ENCODE measurements at regions not wholly inside any gene's neighbourhood (a gene's known extent, or its start where the extent isn't known, plus 50 kb on each side); places are given as distances from the start of the nearest gene placed in this dataset.

- no peak overlapping the region for H3K4me3 ChIP-seq (ENCODE audit: low read depth, low read length)
- DNase-seq (ENCODE audit: low read depth): no peak
- TF ChIP-seq, protein P1, sequence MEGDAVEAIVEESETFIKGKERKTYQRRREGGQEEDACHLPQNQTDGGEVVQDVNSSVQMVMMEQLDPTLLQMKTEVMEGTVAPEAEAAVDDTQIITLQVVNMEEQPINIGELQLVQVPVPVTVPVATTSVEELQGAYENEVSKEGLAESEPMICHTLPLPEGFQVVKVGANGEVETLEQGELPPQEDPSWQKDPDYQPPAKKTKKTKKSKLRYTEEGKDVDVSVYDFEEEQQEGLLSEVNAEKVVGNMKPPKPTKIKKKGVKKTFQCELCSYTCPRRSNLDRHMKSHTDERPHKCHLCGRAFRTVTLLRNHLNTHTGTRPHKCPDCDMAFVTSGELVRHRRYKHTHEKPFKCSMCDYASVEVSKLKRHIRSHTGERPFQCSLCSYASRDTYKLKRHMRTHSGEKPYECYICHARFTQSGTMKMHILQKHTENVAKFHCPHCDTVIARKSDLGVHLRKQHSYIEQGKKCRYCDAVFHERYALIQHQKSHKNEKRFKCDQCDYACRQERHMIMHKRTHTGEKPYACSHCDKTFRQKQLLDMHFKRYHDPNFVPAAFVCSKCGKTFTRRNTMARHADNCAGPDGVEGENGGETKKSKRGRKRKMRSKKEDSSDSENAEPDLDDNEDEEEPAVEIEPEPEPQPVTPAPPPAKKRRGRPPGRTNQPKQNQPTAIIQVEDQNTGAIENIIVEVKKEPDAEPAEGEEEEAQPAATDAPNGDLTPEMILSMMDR (IDR thresholded peaks at IDR 0.05; ENCODE audit: low read depth, low read length, missing control alignments): no peak
Measured at GRCh38 chr13:50099473-50099872, 84.2 kb downstream of the KCNRG start.

DNA sequence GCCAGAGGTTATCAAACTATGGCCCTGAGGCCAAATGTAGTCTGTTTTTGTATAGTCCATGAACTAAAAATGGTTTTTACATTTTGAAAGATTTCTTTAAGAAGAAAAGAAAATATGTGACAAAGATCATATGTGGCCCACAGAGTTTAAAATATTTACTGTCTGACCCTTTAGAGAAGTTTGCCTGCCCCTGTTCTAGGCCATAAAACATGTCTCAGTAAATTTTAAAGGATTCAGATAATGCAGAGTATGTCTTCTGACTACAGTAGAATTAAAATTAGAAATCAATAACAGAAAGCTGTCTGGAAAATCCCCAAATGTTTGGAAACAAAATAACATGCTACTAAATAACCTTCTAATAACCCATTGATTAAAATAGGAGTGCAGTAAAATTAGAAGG, 86.3 kb downstream of the KCNRG start:
- no peak overlapping the region for H3K4me3 ChIP-seq (ENCODE audit: low read depth, low read length)
- no peak for DNase-seq (ENCODE audit: low read depth)
- TF ChIP-seq, protein P1 (IDR thresholded peaks at IDR 0.05; ENCODE audit: low read depth, low read length, missing control alignments): no peak

- no peak overlapping the region for H3K4me3 ChIP-seq (ENCODE audit: low read depth, low read length)
- DNase-seq (ENCODE audit: low read depth): no peak
- TF ChIP-seq, protein P1 (IDR thresholded peaks at IDR 0.05; ENCODE audit: low read depth, low read length, missing control alignments): no peak
Measured at GRCh38 chr13:50104493-50104892, 89.2 kb downstream of the KCNRG start.

GRCh38 chr13:50106559-50106958, 91.3 kb downstream of the KCNRG start:
- TF ChIP-seq, protein P1 (IDR thresholded peaks at IDR 0.05; ENCODE audit: low read depth, low read length, missing control alignments): no peak
- no peak overlapping the region for H3K4me3 ChIP-seq (ENCODE audit: low read depth, low read length)

DNA sequence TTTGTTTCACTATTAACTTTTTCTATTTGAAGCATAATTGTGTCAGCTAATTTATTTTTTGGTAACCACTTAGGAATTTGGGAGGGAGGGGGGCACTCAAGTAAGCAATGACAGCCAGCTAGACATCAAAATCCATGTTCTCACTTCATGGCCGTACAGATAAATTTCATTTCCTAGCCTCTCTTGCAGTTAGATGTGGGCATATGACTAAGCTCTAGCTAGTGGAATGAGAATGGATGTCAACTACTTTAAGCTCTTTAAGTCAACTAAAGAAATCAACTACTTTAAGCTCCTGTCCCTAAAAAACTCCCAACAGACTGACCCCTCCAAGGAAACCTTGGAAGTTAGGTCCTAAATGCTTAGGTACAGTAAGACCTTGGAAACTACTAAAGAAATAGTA, 92.0 kb downstream of the KCNRG start:
- no peak overlapping the region for H3K4me3 ChIP-seq (ENCODE audit: low read depth, low read length)
- no peak for DNase-seq (ENCODE audit: low read depth)
- TF ChIP-seq, protein P1 (IDR thresholded peaks at IDR 0.05; ENCODE audit: low read depth, low read length, missing control alignments): no peak

More at GRCh38 chr13:50106559-50106958, 91.3 kb downstream of the KCNRG start:
- no peak for DNase-seq (ENCODE audit: low read depth)

- TF ChIP-seq, protein P1 (IDR thresholded peaks at IDR 0.05; ENCODE audit: low read depth, low read length, missing control alignments): no peak
- DNase-seq (ENCODE audit: low read depth): no peak
- H3K4me3 ChIP-seq (ENCODE audit: low read depth, low read length): no peak overlapping the region
Measured at GRCh38 chr13:50114961-50115360, 99.7 kb downstream of the KCNRG start.

- no peak overlapping the region for H3K4me3 ChIP-seq (ENCODE audit: low read depth, low read length)
- DNase-seq (ENCODE audit: low read depth): no peak
- TF ChIP-seq, protein P1 (IDR thresholded peaks at IDR 0.05; ENCODE audit: low read depth, low read length, missing control alignments): no peak
Measured at GRCh38 chr13:50115695-50116094, 100.5 kb downstream of the KCNRG start.

Measured in GM12864 (cell line).